ENCODE measurements at regions not wholly inside any gene's neighbourhood (a gene's known extent, or its start where the extent isn't known, plus 50 kb on each side); places are given as distances from the start of the nearest gene placed in this dataset.

- TF ChIP-seq CTCF (IDR thresholded peaks at IDR 0.05; ENCODE audit: poor library complexity): no peak
- no peak for TF ChIP-seq EZH2 (IDR thresholded peaks at IDR 0.05; ENCODE audit: borderline replicate concordance)
- no peak for TF ChIP-seq EZH2phosphoT487 (IDR thresholded peaks at IDR 0.05; ENCODE audit: low read depth, severe bottlenecking, unreplicated experiment)
These were observed 186.8 kb upstream of the CHRNA7 start for GRCh38 chr15:31843426-31844055.

Measured in hepatocyte (in vitro differentiated cells).